Fibroblast of upper back skin (primary cell): ENCODE measurements at regions not wholly inside any gene's neighbourhood (a gene's known extent, or its start where the extent isn't known, plus 50 kb on each side); places are given as distances from the start of the nearest gene placed in this dataset.

Experiments
- DNase-seq: peaks from one replicate; pipeline ENCODE4 v3.0.0-alpha.2; 2013

DNA sequence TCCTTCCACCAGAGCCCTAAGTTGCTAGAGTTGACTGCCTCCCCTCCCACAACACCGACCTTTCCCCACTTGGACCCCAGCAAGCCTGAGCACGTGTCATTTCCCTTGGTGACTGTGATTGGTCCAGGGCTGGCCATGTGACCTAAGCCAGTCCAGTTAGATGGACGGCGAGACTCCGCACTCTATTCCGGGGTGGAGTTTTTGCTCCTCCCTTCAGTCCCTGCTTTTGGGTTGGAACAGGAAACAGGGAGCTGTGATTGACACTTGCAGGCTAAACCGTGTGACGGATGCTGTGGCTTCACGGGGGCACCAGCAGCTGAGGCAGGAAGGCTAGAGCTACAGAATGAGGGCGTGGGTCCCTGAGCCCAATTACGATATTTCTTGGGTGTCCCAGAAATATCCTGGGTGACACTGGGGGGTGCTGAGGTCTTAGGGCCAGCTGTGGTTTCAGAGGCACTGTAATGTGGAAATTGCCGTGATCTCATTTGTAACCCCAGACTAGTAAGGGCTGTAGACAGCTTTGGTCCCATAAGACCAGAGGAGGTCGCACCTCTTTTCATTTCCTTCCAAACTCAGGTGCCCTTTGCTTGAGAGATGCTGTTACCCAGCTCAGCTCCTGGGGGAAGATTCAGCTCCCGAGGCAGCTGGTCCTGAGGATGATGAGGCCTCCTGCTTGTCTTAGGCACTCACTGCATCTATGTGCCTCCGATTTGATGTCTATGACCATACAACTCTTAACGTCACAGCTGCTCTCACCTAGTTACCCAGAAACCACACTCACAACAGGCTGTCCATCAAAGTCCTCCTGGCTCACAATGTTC lies 102.7 kb upstream of the NPTX2 start:
- DNase-seq: no peak

DNA sequence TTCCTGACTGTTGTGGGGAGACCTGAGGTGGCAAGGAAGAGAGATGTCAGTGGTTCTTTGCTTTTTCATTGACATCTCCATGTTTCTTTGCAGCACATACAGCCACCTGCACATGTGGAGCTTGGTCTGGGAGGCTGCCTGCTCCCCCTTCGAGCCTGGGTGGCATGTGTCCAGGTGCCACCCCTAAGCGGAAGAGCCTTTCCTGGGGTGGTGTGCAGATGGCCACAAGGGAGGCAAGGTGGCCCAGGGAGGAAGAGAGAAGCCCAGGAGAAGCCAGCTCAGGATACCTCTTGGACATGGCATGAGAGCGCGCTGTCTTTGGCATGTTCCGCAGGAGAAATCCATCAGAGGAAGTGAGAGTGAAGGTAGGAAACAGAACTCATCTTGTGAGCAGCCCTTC lies 105.9 kb upstream of the NPTX2 start:
- DNase-seq: no peak

DNA sequence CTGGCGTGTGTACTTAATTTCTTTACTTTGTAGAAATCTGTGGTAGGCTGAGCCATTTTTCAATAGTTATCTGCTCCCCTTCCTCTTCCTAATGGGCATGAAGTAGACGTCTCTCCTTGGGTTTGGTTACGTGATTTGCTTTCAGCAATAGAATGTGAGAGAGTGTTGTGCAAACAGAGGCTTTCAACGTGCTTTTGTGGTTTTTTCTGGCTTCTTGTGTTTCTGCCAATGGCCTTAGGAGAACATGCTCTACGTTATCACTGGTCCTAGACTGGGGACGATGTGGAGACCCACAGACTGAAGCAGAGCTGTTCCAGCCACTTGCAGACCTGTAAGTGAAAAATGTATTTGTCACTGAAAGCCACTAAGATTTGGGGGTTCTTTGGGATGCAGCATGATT lies 107.2 kb upstream of the NPTX2 start:
- DNase-seq: no peak

DNA sequence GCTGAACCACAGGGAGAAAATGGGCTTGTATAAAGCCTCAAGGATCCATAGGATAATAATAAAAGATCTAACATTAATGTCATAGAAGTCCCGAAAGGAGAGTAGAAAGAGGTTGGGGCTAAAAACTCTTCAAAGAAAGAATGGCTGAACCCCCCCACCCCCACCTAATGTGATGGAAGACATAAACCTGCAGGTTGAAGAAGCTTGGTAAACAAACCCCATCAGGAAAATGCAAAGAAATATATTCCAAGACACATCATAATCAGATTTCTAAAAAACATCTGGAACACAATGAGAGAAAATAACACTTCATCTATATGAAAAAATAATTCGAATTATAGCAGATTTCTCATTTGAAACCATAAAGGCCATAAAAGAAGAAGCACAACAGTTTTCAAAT lies 105.6 kb upstream of the BAIAP2L1 start:
- no peak for DNase-seq

DNA sequence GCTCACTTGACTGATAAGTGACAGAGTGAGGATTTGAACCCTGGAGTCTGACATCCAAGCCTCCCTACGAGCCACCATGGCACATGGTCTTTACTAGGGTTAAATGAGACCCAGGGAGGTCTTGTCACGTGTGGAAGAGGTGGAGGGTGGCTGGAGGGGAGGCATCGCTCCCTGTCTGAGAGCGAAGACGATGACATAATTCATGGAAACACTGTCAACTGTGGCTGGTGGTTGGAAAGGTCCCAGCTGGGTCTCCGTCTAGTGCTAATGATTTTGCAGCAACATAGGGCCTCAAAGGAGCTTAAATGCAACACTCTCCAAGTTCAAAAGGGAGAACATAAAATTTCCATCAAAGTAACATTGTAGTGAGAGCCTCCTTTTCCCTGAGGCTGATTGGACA lies 99.9 kb upstream of the BAIAP2L1 start:
- no peak for DNase-seq

DNA sequence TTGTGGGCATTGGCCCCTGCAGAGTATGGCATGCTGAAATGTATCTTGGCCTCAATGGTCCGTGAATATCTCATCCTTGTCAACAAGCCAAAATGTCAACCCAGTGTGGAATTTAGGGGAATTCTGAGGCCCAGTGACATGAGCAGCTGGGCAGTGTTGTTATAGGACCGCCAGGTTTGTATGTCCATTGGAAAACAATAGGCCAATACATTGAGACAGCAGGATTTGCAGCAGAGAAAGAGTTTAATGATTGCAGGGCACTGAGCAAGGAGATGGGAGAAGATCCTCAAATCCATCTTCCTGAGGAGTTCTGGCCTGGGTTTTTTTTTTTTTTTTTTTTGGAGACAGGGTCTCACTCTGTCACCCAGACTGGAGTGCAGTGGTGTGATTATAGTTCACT lies 95.7 kb upstream of the BAIAP2L1 start:
- no peak for DNase-seq

DNA sequence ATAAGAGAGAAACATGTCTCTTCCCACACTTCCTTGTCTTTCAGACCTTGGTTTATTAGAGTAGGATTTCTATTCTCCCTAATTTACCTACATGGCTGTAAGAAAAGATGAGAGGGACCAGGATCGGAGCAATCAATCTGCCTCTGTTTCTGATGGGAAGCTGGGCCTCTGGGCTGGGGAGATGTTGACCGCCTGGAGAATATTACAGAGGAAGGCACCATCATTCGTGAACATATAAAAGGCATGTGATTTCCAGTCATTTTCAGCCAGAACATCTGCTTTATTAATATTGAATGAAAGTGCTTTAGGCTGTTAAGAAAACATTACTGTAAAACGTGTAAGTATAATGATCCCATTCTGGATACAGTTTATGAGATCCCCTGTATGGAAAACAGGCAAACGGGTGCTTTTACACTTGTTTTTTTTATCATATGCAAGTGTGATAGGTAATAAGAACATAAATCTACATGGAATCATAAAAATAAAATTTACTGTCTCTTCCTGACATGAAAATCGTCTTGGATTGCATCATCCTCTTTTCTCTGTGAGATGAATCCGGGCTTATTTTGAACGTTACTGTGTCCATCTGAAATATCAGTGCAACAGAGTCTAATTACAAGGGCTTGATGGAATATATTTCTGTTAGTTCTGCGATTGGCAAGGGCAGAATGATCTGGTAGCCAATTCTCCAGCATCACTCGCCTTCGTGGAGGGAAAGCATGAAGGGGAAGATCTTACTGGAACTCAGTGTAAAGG lies 94.5 kb upstream of the BAIAP2L1 start:
- no peak for DNase-seq

DNA sequence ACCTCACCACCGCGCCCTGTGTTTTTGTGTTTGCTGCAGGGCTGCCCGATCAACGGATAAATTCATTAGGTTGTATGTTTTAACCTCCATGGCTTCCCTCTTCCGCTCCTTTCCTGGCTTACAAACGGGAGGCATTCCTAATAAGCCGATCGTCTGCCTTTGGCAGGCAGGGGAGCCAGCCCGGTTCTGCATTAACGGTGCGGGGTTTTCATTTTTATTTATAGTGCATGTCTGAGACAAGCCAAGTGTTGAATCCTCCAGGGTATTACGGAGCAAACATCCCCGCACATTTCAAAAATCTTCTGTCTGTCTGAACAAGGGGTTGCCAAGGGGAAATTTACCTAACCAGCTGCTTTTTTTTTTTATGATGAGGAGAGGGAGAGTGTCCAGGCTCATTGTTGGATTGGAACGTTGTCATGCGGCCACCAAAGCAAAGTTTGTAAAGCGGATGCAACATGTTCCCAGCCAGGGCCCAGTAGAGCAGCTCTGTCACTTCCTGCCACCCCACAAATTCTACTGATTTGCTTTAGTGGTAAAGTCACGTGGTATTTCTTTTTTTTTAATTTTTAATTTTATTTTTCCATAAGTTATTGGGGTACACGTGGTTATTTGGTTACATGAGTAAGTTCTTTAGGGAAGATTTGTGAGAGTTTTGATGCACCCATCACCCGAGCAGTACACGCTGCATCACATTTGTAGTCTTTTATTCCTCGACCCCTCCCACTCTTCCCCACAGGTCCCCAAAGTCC lies 92.3 kb upstream of the BAIAP2L1 start:
- no peak for DNase-seq

DNA sequence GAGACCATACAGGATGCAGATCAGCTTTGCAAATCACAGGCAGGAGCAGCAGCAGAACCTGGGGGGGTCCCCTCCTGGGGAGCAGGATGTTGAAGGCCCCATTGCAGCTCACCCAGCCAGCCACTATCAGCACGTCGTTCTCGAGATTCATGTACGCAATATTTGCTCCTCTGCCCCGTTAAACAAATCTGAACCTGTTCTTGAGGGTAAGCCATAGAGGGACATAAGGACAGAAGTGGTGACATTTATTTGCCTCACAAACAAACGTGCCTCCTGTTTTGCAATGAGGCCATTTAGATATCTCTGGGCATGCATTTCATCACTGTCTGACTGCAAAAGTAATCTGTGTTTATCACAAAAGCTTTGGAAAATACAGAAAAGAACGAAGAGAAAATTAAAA lies 87.3 kb upstream of the BAIAP2L1 start:
- DNase-seq: no peak

DNA sequence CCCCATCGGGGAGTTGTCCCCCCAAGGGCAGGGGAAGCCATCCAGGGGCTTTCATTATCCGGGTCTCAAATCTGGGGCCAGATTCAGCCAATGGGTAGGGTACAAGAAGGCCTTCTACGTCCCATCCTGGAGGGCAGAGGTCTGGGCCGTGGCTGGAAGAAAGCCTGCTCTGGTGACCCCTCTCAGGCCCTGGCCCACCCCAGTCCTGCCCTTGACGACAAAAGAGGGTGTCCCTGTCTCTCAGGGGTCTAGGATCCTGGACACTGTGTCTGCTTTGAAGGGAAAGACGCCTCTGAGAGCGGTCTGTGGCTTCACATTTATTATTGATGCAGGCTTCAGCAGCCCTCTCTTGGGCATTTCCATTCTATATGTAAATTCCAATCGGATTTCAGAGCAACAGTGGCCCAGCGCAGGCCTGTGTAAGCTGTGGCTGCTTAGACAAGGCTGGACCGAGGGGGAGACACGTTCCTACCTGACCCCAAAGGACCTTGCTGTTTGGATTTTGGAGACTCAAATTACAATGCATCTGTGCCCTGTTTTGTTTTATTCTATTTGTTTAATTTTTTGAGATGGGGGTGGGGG lies 83.2 kb upstream of the BAIAP2L1 start:
- no peak for DNase-seq

DNA sequence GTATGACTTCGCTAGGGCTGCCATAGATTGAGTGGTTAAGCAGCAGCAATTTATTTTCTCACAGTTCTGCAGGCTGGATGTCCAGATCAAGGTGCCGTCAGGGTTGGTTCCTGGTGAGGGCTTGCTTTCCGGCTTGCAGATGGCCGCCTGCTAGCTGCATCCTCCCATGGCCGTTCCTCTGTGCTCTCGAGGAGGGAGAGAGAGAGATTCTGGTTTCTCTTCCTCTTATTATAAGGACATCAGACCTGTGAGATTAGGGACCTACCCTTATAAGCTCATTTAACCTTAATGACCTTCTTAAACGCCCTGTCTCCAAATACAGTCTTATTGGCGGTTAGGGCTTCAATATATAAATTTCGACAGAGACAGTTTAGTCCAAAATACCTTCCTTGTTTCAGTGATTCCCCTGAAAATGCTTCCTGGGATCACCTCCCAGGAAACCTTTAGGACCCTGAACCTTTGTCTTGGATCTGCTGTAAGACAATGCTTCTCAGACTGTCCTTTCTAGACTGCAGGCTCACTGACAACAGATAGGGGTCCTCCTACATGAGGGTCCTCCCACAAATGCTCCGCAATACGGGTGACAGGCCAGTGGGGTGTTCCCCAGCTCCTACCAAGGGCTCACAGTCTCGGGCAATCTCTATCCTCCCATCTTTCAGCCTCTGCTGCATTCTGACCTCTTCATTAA lies 82.5 kb upstream of the BAIAP2L1 start:
- no peak for DNase-seq

DNA sequence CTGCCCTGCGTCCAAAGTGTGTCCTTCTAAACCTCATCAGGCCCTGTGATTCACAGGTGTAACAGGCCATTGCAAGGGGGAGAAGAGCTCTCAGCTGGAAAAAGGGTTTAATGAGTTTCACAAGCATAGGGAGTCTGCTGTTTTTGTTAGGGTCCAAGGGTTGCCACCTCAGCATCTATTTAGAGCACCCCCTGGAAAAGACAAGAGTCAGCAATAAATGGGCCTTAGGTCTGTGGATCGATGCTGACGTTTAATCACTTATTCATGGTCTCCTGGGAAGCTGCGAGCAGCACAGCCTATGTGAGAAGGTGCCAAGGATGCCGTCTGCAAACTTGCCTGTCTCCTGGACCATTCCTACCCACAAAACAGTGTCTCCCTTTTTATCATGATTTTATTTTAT lies 78.4 kb upstream of the BAIAP2L1 start:
- no peak for DNase-seq

DNA sequence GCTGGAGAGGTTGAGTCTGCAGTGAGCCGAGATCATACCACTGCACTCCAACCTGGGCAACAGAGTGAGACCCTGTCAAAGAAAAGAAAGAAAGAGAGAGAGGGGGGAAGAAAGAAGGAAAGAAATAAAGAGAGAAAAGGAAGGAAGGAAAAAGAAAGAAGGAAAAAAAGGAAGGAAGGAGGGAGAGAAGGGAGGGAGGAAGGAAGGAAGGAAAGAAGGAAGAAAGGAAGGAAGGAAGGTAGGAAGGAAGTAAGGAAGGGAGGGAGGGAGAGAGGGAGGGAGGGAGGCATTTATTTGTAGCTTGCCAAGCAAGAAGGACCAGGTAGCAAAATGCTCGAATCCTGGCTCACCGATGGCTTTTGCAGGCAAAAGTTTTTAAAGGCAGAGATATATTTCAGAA lies 74.5 kb upstream of the BAIAP2L1 start:
- no peak for DNase-seq

DNA sequence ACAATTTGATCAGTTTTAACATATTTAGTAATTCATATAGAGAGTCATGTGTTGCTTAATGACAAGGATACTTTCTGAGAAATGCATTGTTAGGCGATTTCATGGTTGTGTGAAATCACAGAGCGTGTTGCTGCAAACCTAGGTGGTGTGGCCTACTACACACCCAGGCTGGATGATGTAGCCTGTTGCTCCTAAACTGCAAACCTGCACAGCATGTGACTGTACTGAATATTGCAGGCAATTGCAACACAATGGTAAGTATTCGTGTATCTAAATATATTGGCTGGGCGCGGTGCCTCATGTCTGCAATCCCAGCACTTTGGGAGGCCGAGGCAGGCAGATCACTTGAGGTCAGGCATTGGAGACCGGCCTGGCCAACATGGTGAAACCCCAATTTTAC lies 73.7 kb upstream of the BAIAP2L1 start:
- DNase-seq: no peak

DNA sequence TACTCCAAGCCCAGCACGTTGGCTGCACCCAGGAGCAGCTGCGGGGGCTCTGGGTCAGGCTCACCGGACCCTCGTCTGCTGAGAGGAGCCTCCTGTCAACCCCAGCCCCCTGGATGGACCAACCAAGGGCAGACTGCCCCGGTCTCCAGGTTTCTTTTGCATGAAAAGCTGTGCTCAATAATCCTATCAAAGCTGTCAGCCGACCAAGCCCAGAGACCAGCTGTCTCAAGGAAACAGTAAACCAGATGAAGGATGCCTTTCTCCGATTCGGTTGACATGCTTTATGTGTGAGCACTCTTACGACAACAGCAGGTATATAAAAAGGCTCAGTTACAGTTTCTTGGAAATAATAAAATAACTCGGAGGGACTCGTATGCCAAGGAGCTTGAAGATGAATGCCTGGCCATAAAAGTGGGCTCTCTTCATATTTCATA lies 71.6 kb upstream of the BAIAP2L1 start:
- no peak for DNase-seq

DNA sequence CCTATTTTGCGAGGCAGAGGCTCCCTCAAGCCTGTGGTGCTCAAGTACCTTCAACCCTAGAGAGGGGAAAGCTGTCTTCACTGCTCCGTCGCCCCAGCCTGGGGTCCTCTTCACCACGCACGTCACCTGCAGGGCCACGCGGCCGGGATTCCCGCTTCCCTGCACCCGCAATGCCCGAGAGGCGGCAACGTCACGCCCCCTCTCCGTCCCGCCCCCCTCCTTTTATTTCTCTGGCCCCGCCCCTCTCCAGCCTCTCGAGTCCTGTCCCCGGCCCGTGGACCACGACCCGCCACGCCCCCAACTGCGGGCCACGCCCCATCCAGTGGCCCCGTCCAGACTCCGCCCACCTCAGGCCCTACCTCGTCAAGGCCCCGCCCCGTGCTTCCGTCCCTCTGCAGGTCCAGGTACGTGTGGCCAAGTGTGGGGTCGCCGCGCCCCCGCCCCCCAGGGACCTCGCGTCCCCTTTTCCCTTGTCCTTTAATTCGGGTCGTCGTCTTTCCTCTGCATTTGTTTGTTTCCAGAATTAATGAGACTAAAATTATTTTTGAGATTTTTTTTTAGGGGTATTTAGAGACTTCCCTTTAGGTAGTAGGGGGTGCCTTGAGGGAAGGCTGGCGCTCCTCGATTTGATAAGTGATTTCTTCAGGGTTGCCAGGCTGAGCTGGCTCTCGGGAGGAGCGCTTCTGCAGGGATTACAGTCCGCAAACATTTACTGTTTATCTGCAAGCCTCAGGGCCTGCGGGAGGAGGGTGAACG lies 69.8 kb upstream of the BAIAP2L1 start:
- DNase-seq: no peak

DNA sequence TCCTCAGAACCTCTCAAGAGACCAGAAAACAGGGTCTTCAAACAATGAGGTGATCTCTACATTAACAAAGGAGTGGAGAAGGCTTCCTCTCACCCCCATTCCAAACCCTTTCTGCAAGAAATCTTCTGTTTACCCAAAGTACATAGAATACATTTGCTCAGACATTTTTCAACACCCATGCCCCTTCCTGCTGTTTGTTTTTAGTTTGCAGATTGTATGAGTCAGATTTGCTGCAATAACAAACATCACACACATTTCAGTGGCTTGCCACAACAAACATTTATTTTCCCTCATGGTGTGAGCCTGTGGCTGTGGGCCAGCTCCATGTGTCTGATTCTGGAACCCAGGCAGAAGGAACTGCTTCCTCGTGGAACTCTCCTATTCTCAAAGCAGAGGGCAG lies 68.2 kb upstream of the BAIAP2L1 start:
- no peak for DNase-seq

DNA sequence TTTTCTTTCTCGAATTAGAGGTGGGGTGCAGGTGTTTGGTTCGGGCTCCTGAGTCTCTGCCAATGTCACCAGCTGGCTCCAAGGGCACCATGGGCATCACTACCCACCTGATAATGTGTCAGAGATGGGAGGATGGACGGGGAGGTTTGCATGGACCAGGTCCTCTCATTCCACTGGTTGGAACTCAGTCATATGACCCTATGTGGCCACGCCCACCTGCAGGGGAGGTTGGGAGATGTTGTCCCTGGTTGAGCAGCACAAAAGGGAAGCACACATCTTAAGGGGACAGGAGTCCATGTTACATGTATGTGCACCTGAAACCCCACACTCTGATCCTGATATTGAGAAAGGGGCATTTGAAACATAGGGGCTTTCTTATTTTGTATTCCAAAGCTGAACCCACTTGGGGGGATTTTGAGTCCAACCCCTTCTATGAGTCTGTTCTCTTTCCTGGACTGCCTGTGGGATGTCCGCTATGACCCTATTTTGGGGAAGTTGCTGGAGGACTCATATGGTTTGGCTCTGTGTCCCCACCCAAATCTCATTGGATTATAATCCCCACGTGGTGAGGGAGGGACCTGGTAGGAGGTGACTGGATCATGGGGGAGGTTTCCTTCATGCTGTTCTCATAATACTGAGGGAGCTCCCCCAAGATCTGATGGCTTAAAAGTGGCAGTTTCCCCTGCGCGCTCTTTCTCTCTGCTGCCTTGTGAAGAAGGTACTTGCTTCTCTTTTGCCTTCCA lies 66.9 kb upstream of the BAIAP2L1 start:
- no peak for DNase-seq

DNA sequence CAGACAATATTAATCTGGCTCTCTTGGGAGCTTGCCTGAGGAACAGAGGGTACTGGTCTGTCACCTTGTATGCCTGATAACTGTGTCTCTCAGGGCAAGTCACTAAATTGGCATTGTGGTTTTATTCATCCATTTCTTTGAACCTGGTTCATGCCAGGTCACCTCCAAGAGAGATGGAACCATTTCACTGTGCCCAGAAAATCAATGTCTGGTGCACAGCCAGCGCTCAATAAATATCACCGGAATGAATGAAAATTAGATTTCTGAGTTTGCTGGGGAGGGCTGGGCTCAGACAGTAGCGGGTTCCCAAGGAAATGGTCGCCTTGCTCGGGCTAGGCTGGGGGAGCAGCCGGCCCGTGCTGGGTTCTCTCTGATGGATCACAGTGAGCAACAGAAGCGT lies 64.1 kb upstream of the BAIAP2L1 start:
- DNase-seq: no peak

DNA sequence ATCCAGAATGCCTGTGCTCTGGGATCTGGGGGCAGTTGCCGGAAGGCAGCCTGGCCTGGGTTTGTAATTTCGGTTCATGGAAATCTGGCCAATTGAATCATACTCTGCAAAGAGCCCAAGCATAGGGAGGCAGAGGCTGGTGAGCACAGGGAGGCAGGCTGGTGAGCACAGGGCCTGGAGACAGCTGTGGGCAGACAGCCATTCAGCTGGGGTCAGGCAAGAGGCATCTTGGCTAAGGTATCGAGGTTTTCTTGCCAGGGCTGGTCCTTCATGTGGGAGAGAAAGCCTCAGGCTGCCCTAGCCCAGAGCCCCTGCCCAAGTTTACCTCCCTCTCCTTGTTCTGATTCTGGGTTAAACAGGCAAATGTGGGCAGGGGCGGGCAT lies 63.7 kb upstream of the BAIAP2L1 start:
- DNase-seq: no peak

DNA sequence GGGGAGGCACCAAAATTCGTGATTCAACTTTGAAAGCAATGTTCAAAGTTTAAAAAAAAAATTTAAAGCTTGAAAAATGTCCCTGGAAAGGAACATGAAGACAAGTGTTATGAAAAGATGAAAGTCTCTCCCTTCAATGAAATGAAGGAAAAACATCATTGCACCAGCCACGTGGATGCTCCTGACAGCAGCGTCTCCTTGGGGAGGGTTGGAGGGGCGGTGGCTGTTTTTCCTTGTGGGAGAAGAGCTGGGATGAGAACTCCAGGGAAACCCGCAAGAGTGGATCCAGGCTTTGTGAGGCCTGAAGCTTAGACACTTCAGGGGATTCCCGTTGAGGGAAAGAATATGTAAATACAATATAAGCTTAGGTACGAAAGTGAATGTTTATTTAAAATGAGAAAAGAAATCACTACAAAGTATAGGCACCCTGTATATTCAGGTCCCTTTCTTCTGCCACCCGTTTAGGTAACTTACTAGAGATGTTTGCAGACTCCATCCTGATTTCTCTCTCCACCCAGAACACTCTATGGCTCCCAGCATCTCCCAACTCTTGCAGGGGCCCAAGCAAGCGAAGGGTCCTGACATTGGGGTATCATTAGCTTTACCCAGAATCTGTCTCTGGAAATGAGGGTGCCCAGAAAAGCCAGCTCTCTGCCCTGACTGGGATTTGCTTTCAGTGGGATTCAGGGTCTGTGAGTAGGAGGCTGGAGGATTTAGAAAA lies 63.1 kb upstream of the BAIAP2L1 start:
- no peak for DNase-seq
